SU-DHL-6 (cell line): ENCODE measurements at regions not wholly inside any gene's neighbourhood (a gene's known extent, or its start where the extent isn't known, plus 50 kb on each side); places are given as distances from the start of the nearest gene placed in this dataset.

ENCODE experiments used
- EZH2phosphoT487 ChIP-seq: fragments of 200-600 bp; sonication (generic), shearing (Covaris generic); conservative IDR thresholded peaks from 2 replicates; pipeline ENCODE4 v1.6.1; 2018; ENCODE audit warnings: mild to moderate bottlenecking, antibody characterized with exemption, low read length, moderate library complexity, mixed read lengths
- TF ChIP-seq, protein P1 (sequence below): fragments of 200-600 bp; sonication (generic); IDR thresholded peaks from one replicate; pipeline ENCODE4 v1.5.1; 2017; ENCODE audit warnings: antibody characterized with exemption, mild to moderate bottlenecking, low read length, moderate library complexity; ENCODE audit not compliant: insufficient read depth, poor library complexity, severe bottlenecking

DNA sequence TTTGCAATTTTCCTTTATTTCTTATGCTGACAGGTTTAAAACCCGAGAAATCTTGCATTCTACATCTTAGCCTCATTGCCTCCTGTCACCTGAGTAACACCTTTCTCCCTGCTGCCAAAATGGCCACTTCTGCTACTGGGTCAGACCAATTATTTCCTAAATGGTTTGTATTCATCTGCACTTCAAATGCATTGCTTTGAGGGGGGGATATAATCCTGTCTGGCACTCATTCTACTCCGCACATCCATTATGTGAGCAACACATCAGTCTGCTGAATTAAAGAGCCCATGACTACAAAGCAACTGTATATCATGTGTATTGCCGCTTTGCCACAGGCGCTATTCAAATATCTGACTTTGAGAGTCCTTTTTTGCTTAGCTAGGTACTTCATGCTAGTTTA is 141.6 kb upstream of the TSHZ2 start:
- TF ChIP-seq, protein P1, sequence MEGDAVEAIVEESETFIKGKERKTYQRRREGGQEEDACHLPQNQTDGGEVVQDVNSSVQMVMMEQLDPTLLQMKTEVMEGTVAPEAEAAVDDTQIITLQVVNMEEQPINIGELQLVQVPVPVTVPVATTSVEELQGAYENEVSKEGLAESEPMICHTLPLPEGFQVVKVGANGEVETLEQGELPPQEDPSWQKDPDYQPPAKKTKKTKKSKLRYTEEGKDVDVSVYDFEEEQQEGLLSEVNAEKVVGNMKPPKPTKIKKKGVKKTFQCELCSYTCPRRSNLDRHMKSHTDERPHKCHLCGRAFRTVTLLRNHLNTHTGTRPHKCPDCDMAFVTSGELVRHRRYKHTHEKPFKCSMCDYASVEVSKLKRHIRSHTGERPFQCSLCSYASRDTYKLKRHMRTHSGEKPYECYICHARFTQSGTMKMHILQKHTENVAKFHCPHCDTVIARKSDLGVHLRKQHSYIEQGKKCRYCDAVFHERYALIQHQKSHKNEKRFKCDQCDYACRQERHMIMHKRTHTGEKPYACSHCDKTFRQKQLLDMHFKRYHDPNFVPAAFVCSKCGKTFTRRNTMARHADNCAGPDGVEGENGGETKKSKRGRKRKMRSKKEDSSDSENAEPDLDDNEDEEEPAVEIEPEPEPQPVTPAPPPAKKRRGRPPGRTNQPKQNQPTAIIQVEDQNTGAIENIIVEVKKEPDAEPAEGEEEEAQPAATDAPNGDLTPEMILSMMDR: no peak
- no peak for TF ChIP-seq EZH2phosphoT487
